WTC11 (cell line): ENCODE measurements at regions not wholly inside any gene's neighbourhood (a gene's known extent, or its start where the extent isn't known, plus 50 kb on each side); places are given as distances from the start of the nearest gene placed in this dataset.

Experiments used
- ATAC-seq: fragments of 200-7000 bp; cut with Tn5 transposase; 2 replicates; pipeline ENCODE4 v1.10.0; 2021; ENCODE audit warnings: mild to moderate bottlenecking, moderate library complexity
- CTCF ChIA-PET: fragments of 300-600 bp; sonication (Branson Sonifier 250); formaldehyde crosslinking; loops from one replicate; lab custom pipeline; 2021; ENCODE audit warnings: antibody characterized with exemption; lab: Charles Lee
- POLR2A ChIA-PET: fragments of 350-600 bp; sonication (Branson Sonifier 250); formaldehyde crosslinking; loops from one replicate; lab custom pipeline; 2021; ENCODE audit warnings: antibody characterized with exemption; lab: Charles Lee
- DNase-seq: peaks from one replicate; pipeline ENCODE4 v3.0.0; 2021; ENCODE audit warnings: low spot score
- H3K27ac Mint-ChIP-seq: 2 replicates; pipeline ENCODE4 v1.8.0; 2021; ENCODE audit warnings: mixed read lengths
- H3K27me3 Mint-ChIP-seq: 2 replicates; pipeline ENCODE4 v1.8.0; 2021; ENCODE audit warnings: low read depth, mild to moderate bottlenecking, moderate library complexity, mixed read lengths
- H3K36me3 Mint-ChIP-seq: 2 replicates; pipeline ENCODE4 v1.8.0; 2021; ENCODE audit warnings: mixed read lengths
- H3K4me1 Mint-ChIP-seq: 2 replicates; pipeline ENCODE4 v1.8.0; 2022; ENCODE audit warnings: mixed read lengths
- H3K4me3 Mint-ChIP-seq: 2 replicates; pipeline ENCODE4 v1.8.0; 2021; ENCODE audit warnings: mild to moderate bottlenecking, moderate library complexity, mixed read lengths
- H3K9me3 Mint-ChIP-seq: 2 replicates; pipeline ENCODE4 v1.8.0; 2021; ENCODE audit warnings: mixed read lengths
- CREM ChIP-seq: sonication (generic); formaldehyde crosslinking; IDR thresholded peaks from 2 replicates; pipeline ENCODE4 v1.8.1; 2022; ENCODE audit warnings: mild to moderate bottlenecking, missing genetic modification reagents, moderate library complexity
- ETV6 ChIP-seq: sonication (generic); formaldehyde crosslinking; IDR thresholded peaks from 2 replicates; pipeline ENCODE4 v1.8.1; 2022; ENCODE audit warnings: mild to moderate bottlenecking, missing genetic modification reagents
- GABPB1 ChIP-seq: sonication (generic); formaldehyde crosslinking; IDR thresholded peaks from 2 replicates; pipeline ENCODE4 v1.8.1; 2023; ENCODE audit warnings: mild to moderate bottlenecking, missing genetic modification reagents
- JAZF1 ChIP-seq: fragments of 250-450 bp; sonication (Bioruptor Pico); IDR thresholded peaks from 2 replicates; pipeline ENCODE4 v1.9.0; 2021; ENCODE audit warnings: moderate library complexity, mild to moderate bottlenecking, inconsistent platforms
- NFE2L1 ChIP-seq: sonication (generic); formaldehyde crosslinking; IDR thresholded peaks from 2 replicates; pipeline ENCODE4 v1.8.1; 2023; ENCODE audit warnings: missing genetic modification reagents
- PRRX2 ChIP-seq: fragments of 250-450 bp; sonication (Bioruptor Pico); IDR thresholded peaks from 2 replicates; pipeline ENCODE4 v1.8.0; 2021; ENCODE audit warnings: mild to moderate bottlenecking
- SMAD4 ChIP-seq: sonication (generic); formaldehyde crosslinking; IDR thresholded peaks from 2 replicates; pipeline ENCODE4 v1.8.0; 2022; ENCODE audit warnings: mild to moderate bottlenecking, missing genetic modification reagents
- TCF7 ChIP-seq: sonication (generic); formaldehyde crosslinking; IDR thresholded peaks from 2 replicates; pipeline ENCODE4 v1.8.0; 2022; ENCODE audit warnings: mild to moderate bottlenecking, low read depth, missing genetic modification reagents, moderate library complexity
- TEAD1 ChIP-seq: sonication (generic); formaldehyde crosslinking; IDR thresholded peaks from 2 replicates; pipeline ENCODE4 v1.8.0; 2022; ENCODE audit warnings: mild to moderate bottlenecking, missing genetic modification reagents
- TP53 ChIP-seq: sonication (generic); formaldehyde crosslinking; IDR thresholded peaks from 2 replicates; pipeline ENCODE4 v1.8.1; 2023; ENCODE audit warnings: mild to moderate bottlenecking, missing genetic modification reagents
- ZNF219 ChIP-seq: sonication (generic); formaldehyde crosslinking; IDR thresholded peaks from 2 replicates; pipeline ENCODE4 v1.8.0; 2023; ENCODE audit warnings: missing genetic modification reagents, mild to moderate bottlenecking, borderline replicate concordance
- ZNF423 ChIP-seq: fragments of 250-450 bp; sonication (Bioruptor Pico); IDR thresholded peaks from 2 replicates; pipeline ENCODE4 v2.1.2; 2022; ENCODE audit warnings: mild to moderate bottlenecking, moderate library complexity
- ZNF671 ChIP-seq: fragments of 250-450 bp; sonication (Bioruptor Pico); IDR thresholded peaks from 2 replicates; pipeline ENCODE4 v1.8.0; 2021; ENCODE audit warnings: mild to moderate bottlenecking
- TF ChIP-seq, protein P1 (sequence below): fragments of 250-450 bp; sonication (Bioruptor Pico); IDR thresholded peaks from 2 replicates; pipeline ENCODE4 v1.9.0; 2021; ENCODE audit warnings: mild to moderate bottlenecking
- TF ChIP-seq, protein P2 (sequence below): sonication (generic); formaldehyde crosslinking; IDR thresholded peaks from 2 replicates; pipeline ENCODE4 v1.8.1; 2023; ENCODE audit warnings: mild to moderate bottlenecking, missing genetic modification reagents
- TF ChIP-seq, protein P3 (sequence below): sonication (generic); formaldehyde crosslinking; IDR thresholded peaks from 2 replicates; pipeline ENCODE4 v1.8.1; 2022; ENCODE audit warnings: low read depth, mild to moderate bottlenecking, moderate library complexity, missing genetic modification reagents, borderline replicate concordance
- TF ChIP-seq, protein P4 (sequence below): sonication (generic); formaldehyde crosslinking; IDR thresholded peaks from 2 replicates; pipeline ENCODE4 v1.8.0; 2022; ENCODE audit warnings: mild to moderate bottlenecking, missing genetic modification reagents
- TF ChIP-seq, protein P5 (sequence below): sonication (generic); formaldehyde crosslinking; IDR thresholded peaks from 2 replicates; pipeline ENCODE4 v1.8.1; 2023; ENCODE audit warnings: mild to moderate bottlenecking, missing genetic modification reagents
- TF ChIP-seq, protein P6 (sequence below): fragments of 250-450 bp; sonication (Bioruptor Pico); IDR thresholded peaks from 2 replicates; pipeline ENCODE4 v1.9.0; 2021; ENCODE audit warnings: moderate library complexity, mild to moderate bottlenecking, inconsistent platforms, borderline replicate concordance

DNA sequence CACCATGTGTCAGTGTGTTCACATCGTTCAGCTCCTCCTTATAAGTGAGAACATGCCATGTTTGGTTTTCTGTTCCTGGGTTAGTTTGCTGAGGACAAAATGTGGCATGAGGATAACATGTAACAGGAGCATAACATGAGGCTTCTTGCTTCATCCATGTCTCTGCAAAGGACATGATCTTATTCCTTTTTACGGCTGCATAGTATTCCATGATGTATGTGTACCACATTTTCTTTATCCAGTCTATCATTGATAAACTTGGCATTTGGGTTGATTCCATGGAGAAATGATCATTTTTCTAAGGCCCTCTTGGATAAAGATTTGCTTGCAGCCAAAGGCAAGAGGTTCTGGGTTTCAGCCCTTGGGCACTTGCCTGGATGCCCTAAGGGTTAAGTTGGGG is 128.5 kb upstream of the ZEB1 start:
- Mint-ChIP-seq H3K4me3 (no peak overlapping the region), H3K9me3 (peaks cover 6% of the 10 kb centered on the region; the same call in 1 of the 2 replicates), H3K4me1 (peaks cover 5% of the 10 kb centered on the region), H3K36me3 (no peaks in the 10 kb centered on the region), H3K27ac (no peak overlapping the region), H3K27me3 (no peaks in the 10 kb centered on the region; the same call in 1 of the 2 replicates)
- TF ChIP-seq GABPB1 (CRISPR knock-in tag) (no peak), JAZF1 (CRISPR knock-in tag) (no peak), PRRX2 (CRISPR knock-in tag) (no peak)
- TF ChIP-seq, protein P1, sequence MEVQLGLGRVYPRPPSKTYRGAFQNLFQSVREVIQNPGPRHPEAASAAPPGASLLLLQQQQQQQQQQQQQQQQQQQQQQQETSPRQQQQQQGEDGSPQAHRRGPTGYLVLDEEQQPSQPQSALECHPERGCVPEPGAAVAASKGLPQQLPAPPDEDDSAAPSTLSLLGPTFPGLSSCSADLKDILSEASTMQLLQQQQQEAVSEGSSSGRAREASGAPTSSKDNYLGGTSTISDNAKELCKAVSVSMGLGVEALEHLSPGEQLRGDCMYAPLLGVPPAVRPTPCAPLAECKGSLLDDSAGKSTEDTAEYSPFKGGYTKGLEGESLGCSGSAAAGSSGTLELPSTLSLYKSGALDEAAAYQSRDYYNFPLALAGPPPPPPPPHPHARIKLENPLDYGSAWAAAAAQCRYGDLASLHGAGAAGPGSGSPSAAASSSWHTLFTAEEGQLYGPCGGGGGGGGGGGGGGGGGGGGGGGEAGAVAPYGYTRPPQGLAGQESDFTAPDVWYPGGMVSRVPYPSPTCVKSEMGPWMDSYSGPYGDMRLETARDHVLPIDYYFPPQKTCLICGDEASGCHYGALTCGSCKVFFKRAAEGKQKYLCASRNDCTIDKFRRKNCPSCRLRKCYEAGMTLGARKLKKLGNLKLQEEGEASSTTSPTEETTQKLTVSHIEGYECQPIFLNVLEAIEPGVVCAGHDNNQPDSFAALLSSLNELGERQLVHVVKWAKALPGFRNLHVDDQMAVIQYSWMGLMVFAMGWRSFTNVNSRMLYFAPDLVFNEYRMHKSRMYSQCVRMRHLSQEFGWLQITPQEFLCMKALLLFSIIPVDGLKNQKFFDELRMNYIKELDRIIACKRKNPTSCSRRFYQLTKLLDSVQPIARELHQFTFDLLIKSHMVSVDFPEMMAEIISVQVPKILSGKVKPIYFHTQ (CRISPR knock-in tag), result no peak
- TF ChIP-seq, protein P2, sequence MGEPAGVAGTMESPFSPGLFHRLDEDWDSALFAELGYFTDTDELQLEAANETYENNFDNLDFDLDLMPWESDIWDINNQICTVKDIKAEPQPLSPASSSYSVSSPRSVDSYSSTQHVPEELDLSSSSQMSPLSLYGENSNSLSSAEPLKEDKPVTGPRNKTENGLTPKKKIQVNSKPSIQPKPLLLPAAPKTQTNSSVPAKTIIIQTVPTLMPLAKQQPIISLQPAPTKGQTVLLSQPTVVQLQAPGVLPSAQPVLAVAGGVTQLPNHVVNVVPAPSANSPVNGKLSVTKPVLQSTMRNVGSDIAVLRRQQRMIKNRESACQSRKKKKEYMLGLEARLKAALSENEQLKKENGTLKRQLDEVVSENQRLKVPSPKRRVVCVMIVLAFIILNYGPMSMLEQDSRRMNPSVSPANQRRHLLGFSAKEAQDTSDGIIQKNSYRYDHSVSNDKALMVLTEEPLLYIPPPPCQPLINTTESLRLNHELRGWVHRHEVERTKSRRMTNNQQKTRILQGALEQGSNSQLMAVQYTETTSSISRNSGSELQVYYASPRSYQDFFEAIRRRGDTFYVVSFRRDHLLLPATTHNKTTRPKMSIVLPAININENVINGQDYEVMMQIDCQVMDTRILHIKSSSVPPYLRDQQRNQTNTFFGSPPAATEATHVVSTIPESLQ (CRISPR knock-in tag), result no peak
- ChIA-PET POLR2A (no interaction called here), CTCF (no interaction called here)
- DNase-seq (no peak), ATAC-seq (no peak)

DNA sequence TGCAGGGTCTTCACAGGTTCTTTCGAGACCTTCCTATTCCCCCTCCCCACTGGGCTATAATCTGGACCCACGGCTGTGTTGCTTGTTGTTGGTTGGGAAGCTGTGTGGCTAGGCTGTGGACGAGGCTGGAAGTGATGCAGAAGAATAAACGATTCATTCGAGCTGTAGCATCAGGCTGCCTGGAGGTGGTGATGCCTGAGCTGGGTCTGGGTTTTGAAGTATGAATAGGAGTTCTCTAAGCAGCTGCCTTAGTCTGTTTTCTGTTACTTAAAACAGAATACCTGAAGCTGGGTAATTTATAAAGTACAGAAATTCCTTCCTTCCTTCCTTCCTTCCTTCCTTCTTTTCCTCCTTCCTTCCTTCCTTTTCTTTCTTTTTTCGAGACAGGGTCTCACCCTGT is 126.5 kb upstream of the ZEB1 start:
- TF ChIP-seq CREM (CRISPR knock-in tag) (no peak), ZNF671 (CRISPR knock-in tag) (no peak), SMAD4 (CRISPR knock-in tag) (no peak), TCF7 (CRISPR knock-in tag) (no peak)
- TF ChIP-seq, protein P3, sequence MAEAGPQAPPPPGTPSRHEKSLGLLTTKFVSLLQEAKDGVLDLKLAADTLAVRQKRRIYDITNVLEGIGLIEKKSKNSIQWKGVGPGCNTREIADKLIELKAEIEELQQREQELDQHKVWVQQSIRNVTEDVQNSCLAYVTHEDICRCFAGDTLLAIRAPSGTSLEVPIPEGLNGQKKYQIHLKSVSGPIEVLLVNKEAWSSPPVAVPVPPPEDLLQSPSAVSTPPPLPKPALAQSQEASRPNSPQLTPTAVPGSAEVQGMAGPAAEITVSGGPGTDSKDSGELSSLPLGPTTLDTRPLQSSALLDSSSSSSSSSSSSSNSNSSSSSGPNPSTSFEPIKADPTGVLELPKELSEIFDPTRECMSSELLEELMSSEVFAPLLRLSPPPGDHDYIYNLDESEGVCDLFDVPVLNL, result no peak
- TF ChIP-seq, protein P4, sequence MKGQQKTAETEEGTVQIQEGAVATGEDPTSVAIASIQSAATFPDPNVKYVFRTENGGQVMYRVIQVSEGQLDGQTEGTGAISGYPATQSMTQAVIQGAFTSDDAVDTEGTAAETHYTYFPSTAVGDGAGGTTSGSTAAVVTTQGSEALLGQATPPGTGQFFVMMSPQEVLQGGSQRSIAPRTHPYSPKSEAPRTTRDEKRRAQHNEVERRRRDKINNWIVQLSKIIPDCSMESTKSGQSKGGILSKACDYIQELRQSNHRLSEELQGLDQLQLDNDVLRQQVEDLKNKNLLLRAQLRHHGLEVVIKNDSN, result no peak
- ChIA-PET POLR2A (no interaction called here), CTCF (no interaction called here)
- DNase-seq, result no peak
- no peak overlapping the region for H3K4me3 Mint-ChIP-seq
- no peak for ATAC-seq
- no peaks in the 10 kb centered on the region; the same call in 1 of the 2 replicates for H3K27me3 Mint-ChIP-seq
- H3K36me3 Mint-ChIP-seq, result no peaks in the 10 kb centered on the region
- peaks cover 6% of the 10 kb centered on the region; the same call in 1 of the 2 replicates for H3K9me3 Mint-ChIP-seq
- no peak overlapping the region for H3K27ac Mint-ChIP-seq
- H3K4me1 Mint-ChIP-seq, result no peaks in the 10 kb centered on the region

DNA sequence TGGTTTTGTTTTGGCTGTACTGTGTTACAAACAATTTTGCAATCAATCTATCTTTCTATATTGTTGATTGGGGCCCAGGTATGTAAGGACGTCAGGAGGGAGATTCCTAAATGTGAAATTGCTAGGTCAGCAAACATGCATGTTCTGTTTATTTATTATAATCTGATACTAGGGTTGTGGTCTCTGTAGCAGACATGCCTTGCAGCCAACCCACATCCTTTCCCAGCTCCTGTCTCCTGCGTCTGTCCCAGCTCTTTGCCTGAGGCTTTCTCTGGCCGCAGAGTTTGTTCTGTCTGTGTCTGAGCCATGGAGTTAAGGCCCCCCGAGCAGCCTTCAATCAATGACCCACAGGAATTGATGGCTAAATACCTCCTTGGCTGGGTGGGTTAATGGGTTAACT is 124.0 kb upstream of the ZEB1 start:
- no peak for ATAC-seq
- POLR2A ChIA-PET, result no interaction called here
- H3K27me3 Mint-ChIP-seq, result no peaks in the 10 kb centered on the region; the same call in 1 of the 2 replicates
- no peak for DNase-seq
- no peak overlapping the region for H3K27ac Mint-ChIP-seq
- no peak overlapping the region for H3K4me3 Mint-ChIP-seq
- H3K36me3 Mint-ChIP-seq, result no peaks in the 10 kb centered on the region
- H3K9me3 Mint-ChIP-seq, result peaks cover 6% of the 10 kb centered on the region; the same call in 1 of the 2 replicates
- H3K4me1 Mint-ChIP-seq, result no peaks in the 10 kb centered on the region
- CTCF ChIA-PET, result no interaction called here
- TF ChIP-seq, protein P5, sequence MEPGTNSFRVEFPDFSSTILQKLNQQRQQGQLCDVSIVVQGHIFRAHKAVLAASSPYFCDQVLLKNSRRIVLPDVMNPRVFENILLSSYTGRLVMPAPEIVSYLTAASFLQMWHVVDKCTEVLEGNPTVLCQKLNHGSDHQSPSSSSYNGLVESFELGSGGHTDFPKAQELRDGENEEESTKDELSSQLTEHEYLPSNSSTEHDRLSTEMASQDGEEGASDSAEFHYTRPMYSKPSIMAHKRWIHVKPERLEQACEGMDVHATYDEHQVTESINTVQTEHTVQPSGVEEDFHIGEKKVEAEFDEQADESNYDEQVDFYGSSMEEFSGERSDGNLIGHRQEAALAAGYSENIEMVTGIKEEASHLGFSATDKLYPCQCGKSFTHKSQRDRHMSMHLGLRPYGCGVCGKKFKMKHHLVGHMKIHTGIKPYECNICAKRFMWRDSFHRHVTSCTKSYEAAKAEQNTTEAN, result no peak
- TF ChIP-seq, protein P6, sequence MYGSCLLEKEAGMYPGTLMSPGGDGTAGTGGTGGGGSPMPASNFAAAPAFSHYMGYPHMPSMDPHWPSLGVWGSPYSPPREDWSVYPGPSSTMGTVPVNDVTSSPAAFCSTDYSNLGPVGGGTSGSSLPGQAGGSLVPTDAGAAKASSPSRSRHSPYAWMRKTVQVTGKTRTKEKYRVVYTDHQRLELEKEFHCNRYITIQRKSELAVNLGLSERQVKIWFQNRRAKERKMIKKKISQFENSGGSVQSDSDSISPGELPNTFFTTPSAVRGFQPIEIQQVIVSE (CRISPR knock-in tag), result no peak
- TF ChIP-seq, protein P1 (CRISPR knock-in tag), result no peak
- TF ChIP-seq NFE2L1 (CRISPR knock-in tag) (no peak), TEAD1 (CRISPR knock-in tag) (no peak), TP53 (CRISPR knock-in tag) (no peak), ZNF219 (CRISPR knock-in tag) (no peak), ETV6 (CRISPR knock-in tag) (no peak), ZNF423 (CRISPR knock-in tag) (no peak)
- TF ChIP-seq, protein P2 (CRISPR knock-in tag), result no peak
